ENCODE measurements at regions not wholly inside any gene's neighbourhood (a gene's known extent, or its start where the extent isn't known, plus 50 kb on each side); places are given as distances from the start of the nearest gene placed in this dataset.
"Not testable (repeated sequence)": the region's sequence is repeated elsewhere in the genome, so short reads cannot be mapped to it uniquely, and the experiment has no call there.

DNA sequence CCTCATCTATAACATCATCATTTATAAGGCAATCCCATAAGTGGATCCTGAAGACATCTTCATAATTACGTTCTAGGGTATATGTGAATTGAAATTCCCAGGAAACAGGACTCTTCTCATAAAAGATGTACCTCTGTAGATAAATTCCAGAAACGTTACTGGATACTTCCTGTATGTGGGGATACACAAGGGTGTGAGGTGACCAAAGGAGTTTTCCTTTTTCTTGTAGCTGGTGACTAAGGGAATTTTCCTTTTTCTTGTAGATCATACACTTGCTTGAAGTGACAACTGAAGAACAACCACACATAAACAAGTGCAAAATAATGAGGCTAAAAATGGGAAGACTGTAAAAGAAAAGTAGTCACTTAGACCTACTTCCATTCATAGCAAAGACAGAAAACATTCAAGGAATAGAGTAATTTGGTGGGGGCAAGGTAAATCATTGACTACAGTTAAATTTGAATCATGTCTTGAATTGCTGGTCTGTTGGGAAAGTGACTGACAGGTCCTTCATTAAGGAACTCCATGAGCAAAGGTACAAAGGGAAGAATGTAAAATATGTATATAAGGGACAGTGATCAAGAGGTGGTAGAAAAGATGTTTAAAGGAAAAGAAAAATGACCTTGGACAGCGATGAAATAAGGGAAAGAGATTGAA lies 53.2 kb upstream of the UBE2E3 start:
- no peak for TF ChIP-seq POLR2A (IDR thresholded peaks at IDR 0.05; ENCODE audit: low read depth, low read length)
- DNase-seq (ENCODE audit: insufficient read length, low spot score), result no peak

DNA sequence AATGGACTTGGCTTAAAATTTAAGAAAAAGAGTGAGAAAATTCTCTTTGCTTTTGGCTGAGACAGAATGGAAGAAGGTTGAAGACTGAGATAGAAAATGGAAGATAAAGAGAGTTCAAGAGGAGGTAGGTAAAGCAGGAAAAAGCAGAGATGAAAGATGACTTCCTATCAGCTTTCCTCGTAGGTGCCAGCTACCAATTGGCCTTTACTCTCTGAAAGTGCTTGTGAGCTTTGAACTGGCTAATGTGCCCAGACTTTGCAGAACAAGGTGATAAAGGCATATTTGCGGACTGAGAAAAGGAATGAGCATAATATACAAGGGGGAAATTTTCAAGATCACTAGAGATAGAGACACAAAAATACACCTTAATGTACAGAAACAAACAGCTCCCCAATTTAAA lies 54.7 kb upstream of the UBE2E3 start:
- TF ChIP-seq POLR2A (IDR thresholded peaks at IDR 0.05; ENCODE audit: low read depth, low read length), result no peak
- DNase-seq (ENCODE audit: insufficient read length, low spot score), result no peak
- no peak for FAIRE-seq

More for the DNA sequence above, 53.2 kb upstream of the UBE2E3 start:
- FAIRE-seq, result peak; percentile 58

DNA sequence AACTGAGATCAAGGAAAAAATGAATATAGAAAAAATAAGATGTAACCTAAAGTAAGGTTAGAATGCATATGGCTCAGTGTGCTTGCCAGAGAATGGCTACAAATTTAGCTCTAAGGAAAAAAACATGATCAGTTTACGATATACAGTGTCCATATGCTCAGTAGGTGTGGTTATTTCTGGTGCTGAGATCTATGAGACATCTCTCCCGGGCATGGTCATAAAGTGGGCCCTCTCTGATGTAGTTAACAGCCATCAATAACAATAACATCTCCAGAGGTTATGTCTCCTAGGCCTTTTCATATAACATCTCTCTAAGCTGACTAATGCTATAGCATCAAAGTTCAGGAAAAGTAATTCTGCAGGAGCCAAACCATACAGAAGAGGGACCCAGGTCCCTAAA lies 56.3 kb upstream of the UBE2E3 start:
- TF ChIP-seq POLR2A (IDR thresholded peaks at IDR 0.05; ENCODE audit: low read depth, low read length), result no peak
- DNase-seq (ENCODE audit: insufficient read length, low spot score) (no peak), FAIRE-seq (no peak)

DNA sequence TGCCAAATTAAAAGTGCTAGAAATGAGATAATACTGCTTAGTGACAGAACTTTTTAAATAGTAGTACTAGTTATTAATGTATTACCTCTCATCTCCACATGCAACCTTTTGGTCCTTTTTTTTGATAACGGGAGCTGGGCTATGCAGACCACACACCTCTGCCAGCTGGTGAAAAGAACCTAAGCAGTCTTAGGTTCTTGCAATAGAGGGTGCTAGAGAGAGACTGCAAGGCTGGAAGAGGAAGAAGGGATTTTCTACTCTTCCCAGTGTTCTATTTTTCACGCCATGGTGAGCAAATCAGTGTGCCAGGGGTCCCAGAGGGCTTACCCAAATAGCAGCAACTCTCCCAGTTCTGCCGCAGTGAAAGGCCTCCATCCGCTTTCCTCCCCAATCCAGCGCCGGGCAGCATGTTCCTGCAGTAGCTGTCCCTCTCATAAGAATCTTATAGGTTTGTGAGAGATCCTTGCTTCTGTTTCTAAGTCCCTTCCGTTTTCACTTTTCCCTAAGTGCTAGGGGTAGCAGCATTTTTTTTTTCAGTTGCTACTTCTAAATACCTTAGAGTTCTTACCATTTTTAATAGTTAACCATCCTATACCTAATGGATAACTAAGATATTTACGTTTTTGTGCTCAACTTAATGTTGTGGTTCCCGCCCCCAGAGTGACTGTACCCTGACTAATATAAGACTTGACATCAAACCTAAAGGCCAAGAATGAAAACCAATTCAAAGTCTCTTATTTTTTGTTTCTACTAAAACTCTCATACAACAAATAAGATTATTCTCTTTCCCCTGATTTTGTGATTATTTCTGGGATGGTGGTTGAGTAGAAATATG lies 69.4 kb upstream of the UBE2E3 start:
- FAIRE-seq, result peak; percentile 79
- no peak for TF ChIP-seq POLR2A (IDR thresholded peaks at IDR 0.05; ENCODE audit: low read depth, low read length)
- DNase-seq (ENCODE audit: insufficient read length, low spot score), result peak; percentile 10

DNA sequence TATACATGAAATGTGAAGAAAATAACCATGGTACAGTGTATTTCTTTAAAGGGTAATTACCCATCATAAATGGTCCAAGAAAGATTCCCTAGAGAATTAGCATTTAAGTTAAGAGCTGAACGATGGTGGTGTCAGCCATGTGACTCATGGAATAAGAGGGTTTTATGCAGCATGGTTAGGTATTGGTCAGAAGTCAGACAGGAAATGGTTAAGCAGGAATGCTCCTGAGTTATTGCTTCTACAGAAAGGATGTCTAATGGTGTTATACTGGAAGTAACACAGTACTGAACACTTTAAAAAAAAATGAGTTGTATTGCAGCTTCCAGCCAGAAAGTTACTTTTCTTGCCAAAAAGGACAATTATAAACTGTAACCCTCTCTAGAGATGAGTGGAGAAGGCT lies 72.7 kb upstream of the UBE2E3 start:
- DNase-seq (ENCODE audit: insufficient read length, low spot score), result no peak
- TF ChIP-seq POLR2A (IDR thresholded peaks at IDR 0.05; ENCODE audit: low read depth, low read length), result no peak
- peak; percentile 93 for FAIRE-seq

DNA sequence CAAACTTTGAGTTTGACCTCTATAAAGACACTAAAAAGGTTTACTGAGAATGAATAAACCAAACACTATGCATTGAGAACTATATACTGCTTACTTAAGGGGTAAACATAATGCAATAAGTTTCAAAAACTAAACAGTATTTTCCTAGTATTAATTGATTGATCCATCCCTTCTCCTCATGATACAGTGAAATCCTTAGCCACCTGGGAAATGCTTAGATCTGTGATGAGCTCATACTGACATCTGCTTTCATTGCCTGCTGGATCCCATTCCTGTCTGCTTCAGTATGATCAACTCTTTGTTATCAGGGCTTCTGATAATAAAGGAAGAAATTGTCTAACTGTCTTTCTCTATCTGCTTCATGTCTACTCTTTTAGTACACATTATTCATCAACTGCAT lies 74.9 kb upstream of the UBE2E3 start:
- DNase-seq (ENCODE audit: insufficient read length, low spot score), result no peak
- no peak for FAIRE-seq
- no peak for TF ChIP-seq POLR2A (IDR thresholded peaks at IDR 0.05; ENCODE audit: low read depth, low read length)

DNA sequence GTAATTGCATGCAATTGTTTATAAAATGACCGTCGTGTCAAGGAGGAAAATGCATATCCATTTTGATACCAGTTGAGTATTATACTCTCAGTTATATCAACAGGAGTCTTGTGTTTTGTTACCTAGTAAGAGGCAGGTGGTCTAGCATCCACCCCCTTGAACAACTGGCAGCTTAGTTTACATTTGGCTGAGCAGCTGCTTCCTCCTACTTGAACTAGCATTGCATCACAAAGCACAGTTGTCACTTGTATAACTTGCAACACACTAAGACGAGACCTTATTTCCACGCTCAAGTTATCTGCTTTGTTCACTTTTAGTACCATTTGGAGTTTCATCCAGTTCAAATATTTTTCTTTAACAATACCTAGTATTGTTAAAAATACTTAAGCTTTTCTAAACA lies 75.4 kb upstream of the UBE2E3 start:
- no peak for TF ChIP-seq POLR2A (IDR thresholded peaks at IDR 0.05; ENCODE audit: low read depth, low read length)
- FAIRE-seq, result no peak
- no peak for DNase-seq (ENCODE audit: insufficient read length, low spot score)

DNA sequence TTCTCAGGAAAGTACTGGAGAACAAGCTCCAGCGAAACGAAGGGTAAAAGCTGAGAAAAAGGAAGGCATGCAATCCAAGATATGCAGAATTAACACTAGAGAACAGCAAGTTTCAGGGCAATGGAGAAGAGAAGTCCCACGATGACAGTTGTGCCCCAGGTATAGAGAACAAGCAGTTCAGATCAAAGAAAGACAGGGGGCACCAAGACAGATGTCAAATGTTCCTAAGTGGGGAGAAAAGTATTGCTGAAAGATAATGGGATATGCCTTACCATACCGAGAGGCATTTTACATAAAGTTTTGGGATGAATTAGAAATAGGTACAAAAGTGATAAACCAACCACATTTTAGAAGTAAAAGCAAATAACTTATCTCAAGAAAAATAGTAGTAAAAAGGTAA lies 79.1 kb upstream of the UBE2E3 start:
- FAIRE-seq (no peak), DNase-seq (ENCODE audit: insufficient read length, low spot score) (no peak)
- no peak for TF ChIP-seq POLR2A (IDR thresholded peaks at IDR 0.05; ENCODE audit: low read depth, low read length)

DNA sequence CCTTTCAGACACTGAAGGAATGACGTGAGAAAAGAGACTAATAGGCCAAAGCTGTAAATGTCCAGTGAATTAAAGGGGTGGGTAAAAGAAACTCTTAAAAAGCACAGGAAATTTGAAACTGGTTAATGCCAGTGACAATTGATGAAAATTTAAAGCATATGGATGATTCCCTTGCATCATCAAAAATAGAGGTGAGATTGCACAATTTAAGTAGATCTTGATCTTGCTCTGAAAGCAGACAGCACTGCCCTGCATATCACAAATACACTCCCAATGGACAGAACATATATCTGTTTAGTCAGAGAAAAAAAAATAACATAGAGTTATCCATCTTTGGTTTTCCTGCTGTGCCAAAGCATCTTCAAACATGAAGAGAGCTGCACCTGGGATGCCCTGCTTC lies 86.7 kb upstream of the UBE2E3 start:
- no peak for FAIRE-seq
- TF ChIP-seq POLR2A (IDR thresholded peaks at IDR 0.05; ENCODE audit: low read depth, low read length), result no peak
- DNase-seq (ENCODE audit: insufficient read length, low spot score), result no peak

DNA sequence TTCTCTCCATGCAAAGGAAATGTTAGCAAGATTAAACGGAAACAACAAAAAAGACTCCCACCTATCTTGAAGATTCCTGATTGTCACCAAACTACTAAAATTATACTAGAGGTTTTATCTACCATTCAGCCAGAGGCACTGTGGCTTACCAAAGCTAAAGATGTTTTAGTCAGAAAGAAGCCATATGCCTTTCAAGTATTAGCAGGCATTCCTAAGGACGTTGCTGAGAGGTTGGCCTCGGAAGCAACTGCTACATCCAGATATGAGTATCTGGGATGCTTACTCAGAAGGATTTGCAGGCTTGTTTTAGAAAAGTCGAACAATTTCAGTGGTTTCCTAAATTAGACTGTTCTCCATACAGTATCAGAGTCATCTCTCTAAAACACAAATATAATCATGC lies 88.3 kb upstream of the UBE2E3 start:
- TF ChIP-seq POLR2A (IDR thresholded peaks at IDR 0.05; ENCODE audit: low read depth, low read length), result no peak
- no peak for FAIRE-seq

DNA sequence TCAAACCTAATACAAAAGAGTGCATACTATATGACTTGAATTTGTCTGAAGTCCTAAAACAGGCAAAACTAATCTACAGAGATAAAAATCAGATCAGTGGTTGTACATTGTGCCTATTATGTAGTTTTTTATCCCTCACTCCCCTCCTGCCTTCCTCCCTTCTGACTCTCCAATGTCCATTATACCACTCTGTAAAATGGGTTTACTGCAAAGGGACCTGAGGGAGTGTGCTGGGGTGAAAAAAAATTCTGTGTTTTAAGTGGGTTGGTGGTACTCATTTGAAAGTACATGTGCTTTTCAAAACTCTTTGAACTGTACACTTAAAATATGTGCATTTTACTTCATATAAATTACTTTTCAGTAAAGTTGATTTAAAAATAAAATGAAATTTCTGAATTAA lies 89.0 kb upstream of the UBE2E3 start:
- FAIRE-seq, result no peak
- no peak for DNase-seq (ENCODE audit: insufficient read length, low spot score)
- TF ChIP-seq POLR2A (IDR thresholded peaks at IDR 0.05; ENCODE audit: low read depth, low read length), result no peak

More for the DNA sequence above, 88.3 kb upstream of the UBE2E3 start:
- DNase-seq (ENCODE audit: insufficient read length, low spot score), result no peak

DNA sequence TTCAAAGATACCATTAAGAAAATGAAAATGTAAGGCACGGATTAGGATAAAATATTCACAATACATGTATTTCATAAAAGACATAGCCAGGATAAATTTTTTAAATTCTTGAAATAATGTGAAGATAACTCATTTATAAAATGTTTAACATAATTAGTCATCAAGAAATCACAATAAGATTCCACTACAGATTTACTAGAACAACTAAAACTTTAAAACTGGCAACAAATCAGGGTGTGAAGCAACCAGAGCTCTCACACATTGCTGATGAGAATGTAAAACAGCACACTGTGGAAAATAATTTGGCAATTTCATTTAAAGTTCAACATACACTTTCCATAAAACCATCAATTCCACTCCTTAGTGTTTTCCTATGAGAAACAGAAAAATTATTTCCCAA lies 89.6 kb upstream of the UBE2E3 start:
- DNase-seq (ENCODE audit: insufficient read length, low spot score), result no peak
- FAIRE-seq, result peak; percentile 43
- TF ChIP-seq POLR2A (IDR thresholded peaks at IDR 0.05; ENCODE audit: low read depth, low read length), result no peak

DNA sequence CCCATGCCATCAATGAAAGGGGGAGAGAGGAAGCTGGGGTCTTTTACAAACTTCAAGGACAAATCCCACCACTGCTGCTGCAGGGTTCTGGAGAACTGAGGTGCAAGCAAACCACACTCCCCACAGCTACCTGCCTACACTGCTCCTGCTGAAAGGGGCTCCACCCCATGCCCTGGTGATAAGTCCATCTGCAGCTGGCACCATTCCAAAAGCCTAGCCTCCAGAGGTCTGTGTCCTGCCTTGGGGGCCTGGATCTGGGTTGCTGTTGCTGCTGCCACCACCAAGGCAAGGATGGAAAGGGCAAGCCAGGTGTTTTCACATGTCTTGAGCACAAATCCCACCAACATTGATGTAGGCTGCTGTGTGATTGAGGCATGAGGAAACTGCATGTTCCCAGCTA lies 97.4 kb upstream of the UBE2E3 start:
- DNase-seq (ENCODE audit: insufficient read length, low spot score) (no peak), FAIRE-seq (no peak)
- no peak for TF ChIP-seq POLR2A (IDR thresholded peaks at IDR 0.05; ENCODE audit: low read depth, low read length)

DNA sequence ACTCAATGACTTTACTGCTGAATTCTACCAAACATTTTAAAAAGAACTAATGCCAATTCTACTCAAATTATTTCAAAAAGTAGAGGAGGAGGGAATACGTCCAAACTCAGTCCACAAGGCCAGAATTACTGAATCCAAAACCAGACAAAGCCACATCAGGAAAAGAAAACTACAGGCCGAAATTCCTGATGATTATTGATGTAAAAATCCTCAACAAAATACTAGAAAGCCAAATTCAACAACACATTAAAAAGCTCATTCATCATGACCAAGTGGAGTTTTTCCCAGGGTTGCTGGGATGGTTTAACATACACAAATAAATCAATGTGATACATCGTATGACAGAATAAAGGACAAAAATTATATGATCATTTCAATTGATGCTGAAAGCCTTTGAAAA lies 103.9 kb upstream of the UBE2E3 start:
- no peak for TF ChIP-seq POLR2A (IDR thresholded peaks at IDR 0.05; ENCODE audit: low read depth, low read length)
- FAIRE-seq (no peak), DNase-seq (ENCODE audit: insufficient read length, low spot score) (no peak)

DNA sequence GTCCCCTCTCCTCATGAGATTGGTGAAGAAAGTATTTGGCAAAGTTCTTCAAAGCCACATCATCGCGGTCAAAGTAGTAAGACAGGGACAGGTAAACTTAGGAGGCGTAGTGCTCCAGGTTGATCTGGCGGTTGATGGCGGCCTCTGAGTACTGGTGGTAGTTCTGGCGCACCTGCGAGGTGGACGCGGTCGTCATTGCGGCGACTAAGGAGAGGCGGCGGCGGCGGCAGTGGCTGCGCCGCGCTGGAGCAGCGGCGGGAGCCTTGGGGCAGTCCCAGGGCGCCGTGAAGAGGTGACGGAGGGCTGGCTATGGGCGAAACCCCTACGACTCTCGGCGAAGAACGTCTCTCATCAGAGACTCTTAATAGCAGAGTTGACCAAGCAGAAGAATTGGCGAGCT lies 107.2 kb upstream of the UBE2E3 start:
- FAIRE-seq (no peak), DNase-seq (ENCODE audit: insufficient read length, low spot score) (no peak)
- no peak for TF ChIP-seq POLR2A (IDR thresholded peaks at IDR 0.05; ENCODE audit: low read depth, low read length)

DNA sequence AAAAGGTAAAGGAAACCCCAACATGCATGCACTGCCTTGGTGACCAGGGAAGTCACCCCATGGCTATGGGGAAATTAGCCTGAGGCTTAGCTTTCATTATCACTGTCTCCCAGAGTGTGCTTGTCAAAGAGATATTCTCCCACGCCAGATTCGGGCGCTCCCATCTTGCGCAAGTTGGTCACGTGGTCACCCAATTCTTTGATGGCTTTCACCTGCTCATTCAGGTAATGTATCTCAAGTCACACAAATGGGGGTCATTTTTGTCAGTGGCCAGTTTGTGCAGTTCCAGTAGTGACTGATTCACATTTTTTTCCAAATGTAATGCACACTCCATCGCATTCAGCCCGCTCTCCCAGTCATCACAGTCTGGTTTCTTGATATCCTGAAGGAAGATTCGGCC lies 107.6 kb upstream of the UBE2E3 start:
- DNase-seq (ENCODE audit: insufficient read length, low spot score); FAIRE-seq: not testable (repeated sequence)

All from H54 (cell line).